Endothelial cell of umbilical vein (primary cell): ENCODE measurements at regions not wholly inside any gene's neighbourhood (a gene's known extent, or its start where the extent isn't known, plus 50 kb on each side); places are given as distances from the start of the nearest gene placed in this dataset.

Source experiments
- BruUV-seq: library from RNA; stranded (reverse); fragments of 400-500 nt; replicated peaks from 2 replicates; lab custom pipeline; 2021; lab: Mats Ljungman, UMichigan
- CTCF ChIA-PET: fragments of 300-600, 350-600 bp; sonication (Branson Sonifier 250); formaldehyde crosslinking; loops from one replicate; lab custom pipeline; 2021; ENCODE audit warnings: antibody characterized with exemption, inconsistent platforms; lab: Charles Lee
- POLR2A ChIA-PET: fragments of 300-600, 350-600 bp; sonication (Branson Sonifier 250); formaldehyde crosslinking; loops from one replicate; lab custom pipeline; 2021; ENCODE audit warnings: antibody characterized with exemption, inconsistent platforms; lab: Charles Lee
- DNase-seq: peaks from one replicate; pipeline ENCODE4 v3.0.0-alpha.2; 2011; ENCODE audit warnings: low read depth, low spot score
- FAIRE-seq: peaks from 2 replicates; lab custom pipeline; 2011; peaks lifted over from hg19 to GRCh38; lab: Jason Lieb, UNC
- H2AFZ ChIP-seq: 2 replicates; pipeline ENCODE4 v1.6.0; 2012; ENCODE audit warnings: low read depth, low read length, control low read depth, inconsistent platforms
- H3K27ac ChIP-seq: 2 replicates; pipeline ENCODE4 v1.5.1; 2011; ENCODE audit warnings: low read depth, mild to moderate bottlenecking, control low read depth, low read length, moderate library complexity; ENCODE audit not compliant: insufficient read depth
- H3K27me3 ChIP-seq, 2 experiments: 2 replicates each; pipeline versions ENCODE4 v1.6.0 to v1.6.1; 2011; ENCODE audit warnings: low read length in 2 of 2, mixed read lengths in 1 of 2; ENCODE audit not compliant: control insufficient read depth in 2 of 2, insufficient read depth in 2 of 2
- H3K36me3 ChIP-seq, 2 experiments: 2 replicates in 1 of 2; 3 replicates in 1 of 2; pipeline ENCODE4 v1.5.1; 2011; ENCODE audit warnings: low read length in 2 of 2, mild to moderate bottlenecking in 1 of 2, moderate library complexity in 1 of 2; ENCODE audit not compliant: control insufficient read depth in 2 of 2, insufficient read depth in 2 of 2; ENCODE audit errors: extremely low read depth in 1 of 2
- H3K4me1 ChIP-seq: 3 replicates; pipeline ENCODE4 v1.5.1; 2011; ENCODE audit warnings: mild to moderate bottlenecking, low read length; ENCODE audit not compliant: control insufficient read depth, insufficient read depth; ENCODE audit errors: extremely low read depth
- H3K4me2 ChIP-seq: 2 replicates; pipeline ENCODE4 v1.6.1; 2011; ENCODE audit warnings: low read length, control low read depth, mixed read lengths; ENCODE audit not compliant: insufficient read depth
- H3K4me3 ChIP-seq, 3 experiments: fragments of 200-600 bp in 1 of 3; sonication (generic), shearing (Covaris generic) in 1 of 3; replicated peaks in 1 of 3; 2 replicates each; pipeline ENCODE4 v1.5.1; 2011 to 2016; ENCODE audit warnings: control low read depth in 3 of 3, low read length in 3 of 3, mild to moderate bottlenecking in 2 of 3, inconsistent platforms in 1 of 3, low read depth in 1 of 3, moderate library complexity in 1 of 3; ENCODE audit not compliant: insufficient read depth in 1 of 3
- H3K79me2 ChIP-seq: 2 replicates; pipeline ENCODE4 v1.6.0; 2012; ENCODE audit warnings: low read length, inconsistent platforms; ENCODE audit not compliant: control insufficient read depth, insufficient read depth
- H3K9ac ChIP-seq: replicated peaks from 2 replicates; pipeline ENCODE3; 2011; ENCODE audit warnings: low read length, control low read depth; ENCODE audit not compliant: insufficient read depth; ENCODE audit errors: extremely low read depth
- H3K9me1 ChIP-seq: replicated peaks from 3 replicates; pipeline ENCODE4 v1.6.0; 2011; ENCODE audit warnings: mild to moderate bottlenecking, low read length; ENCODE audit not compliant: control insufficient read depth, insufficient read depth; ENCODE audit errors: extremely low read depth
- H3K9me3 ChIP-seq: replicated peaks from 2 replicates; pipeline ENCODE4 v1.5.1; 2012; ENCODE audit warnings: low read length, inconsistent platforms; ENCODE audit not compliant: control insufficient read depth, insufficient read depth
- H4K20me1 ChIP-seq: replicated peaks from 2 replicates; pipeline ENCODE3; 2011; ENCODE audit warnings: mild to moderate bottlenecking, low read length; ENCODE audit not compliant: control insufficient read depth, insufficient read depth; ENCODE audit errors: extremely low read depth
- EZH2 ChIP-seq: IDR thresholded peaks from 2 replicates; pipeline ENCODE4 v1.6.1; 2012; ENCODE audit warnings: borderline replicate concordance, low read depth, mild to moderate bottlenecking, moderate library complexity, low read length, inconsistent platforms; ENCODE audit not compliant: severe bottlenecking
- FOS ChIP-seq: IDR thresholded peaks from 2 replicates; pipeline ENCODE4 v1.6.1; 2011; ENCODE audit warnings: mild to moderate bottlenecking, low read length, moderate library complexity, borderline replicate concordance; ENCODE audit not compliant: insufficient read depth
- GATA2 ChIP-seq: IDR thresholded peaks from 2 replicates; pipeline ENCODE4 v1.7.0; 2011; ENCODE audit warnings: low read depth, mild to moderate bottlenecking, moderate library complexity, mixed read lengths, low read length; ENCODE audit not compliant: insufficient read length, insufficient read depth
- JUN ChIP-seq: IDR thresholded peaks from 2 replicates; pipeline ENCODE4 v1.6.1; 2011; ENCODE audit warnings: borderline replicate concordance, low read depth; ENCODE audit not compliant: insufficient read length, insufficient read depth
- MYC ChIP-seq: IDR thresholded peaks from one replicate; pipeline ENCODE4 v1.6.1; 2011; ENCODE audit warnings: mild to moderate bottlenecking, low read depth, low read length
- POLR2A ChIP-seq: IDR thresholded peaks from 2 replicates; pipeline ENCODE4 v1.6.1; 2012; ENCODE audit warnings: low read depth, mild to moderate bottlenecking, control low read depth, low read length
- POLR2AphosphoS5 ChIP-seq: IDR thresholded peaks from 2 replicates; pipeline ENCODE4 v1.6.1; 2012; ENCODE audit warnings: low read depth, mild to moderate bottlenecking, control low read depth, low read length, moderate library complexity; ENCODE audit not compliant: insufficient read depth
- dilution Hi-C: fragments of 300-500 bp; cut with MboI; formaldehyde crosslinking; loops from one replicate; pipeline ENCODE4 v1.15.0; 2019; ENCODE audit warnings: low sequenced_read_pairs; ENCODE audit not compliant: extremely low pct_ligation_motif_present
- intact Hi-C: fragments of 100-400 bp; cut with micrococcal nuclease; formaldehyde crosslinking; loops from one replicate; pipeline ENCODE4 v1.10.0; 2022
- TF ChIP-seq, protein P1 (sequence below): IDR thresholded peaks from 2 replicates; pipeline ENCODE4 v1.6.1; 2011; ENCODE audit not compliant: insufficient read depth, insufficient read length
- TF ChIP-seq, protein P2 (sequence below), 2 donors: IDR thresholded peaks; 1 replicate in 1 of 2; 2 replicates in 1 of 2; pipeline ENCODE4 v1.5.1; 2011; ENCODE audit warnings: low read length in 2 of 2, mild to moderate bottlenecking in 2 of 2, moderate library complexity in 2 of 2, control low read depth in 1 of 2, inconsistent platforms in 1 of 2, low read depth in 1 of 2; ENCODE audit not compliant: insufficient read depth in 1 of 2; ENCODE audit errors: extremely low read depth in 1 of 2

DNA sequence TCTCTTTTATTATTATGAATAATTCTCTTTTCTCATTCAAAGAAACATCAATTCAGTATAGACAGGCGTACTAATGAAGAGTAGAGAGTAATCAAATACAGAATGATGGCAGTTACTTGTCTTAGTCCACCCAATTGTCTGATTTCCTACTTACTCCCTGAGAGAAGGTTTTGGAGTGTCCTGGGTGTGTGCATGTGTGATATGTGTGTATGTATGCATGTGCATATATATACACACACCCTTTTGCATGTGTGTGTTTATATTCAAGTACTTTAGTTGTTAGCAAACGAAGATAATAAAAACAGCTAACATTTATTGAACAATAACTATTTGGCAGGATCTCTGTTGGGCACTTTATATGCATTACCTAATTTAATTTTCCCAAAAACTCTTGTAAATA is 63.2 kb upstream of the CCDC190 start:
- no peaks in the 10 kb centered on the region for H4K20me1 ChIP-seq
- no peaks in the 10 kb centered on the region for H3K27me3 ChIP-seq
- DNase-seq (no peak), FAIRE-seq (no peak)
- no TSS peak for BruUV-seq
- no peaks in the 10 kb centered on the region for H3K9me3 ChIP-seq
- CTCF ChIA-PET = interaction anchor here (1.2 kb wide), 1 partner anchor 46 kb away, joined by 3 read pairs; no protein-coding TSS in a partner anchor
- no peak overlapping the region for H3K9ac ChIP-seq
- peaks cover 12% of the 10 kb centered on the region for H3K4me1 ChIP-seq
- no peak overlapping the region for H3K27ac ChIP-seq
- no peaks in the 10 kb centered on the region for H3K79me2 ChIP-seq
- TF ChIP-seq, protein P1, sequence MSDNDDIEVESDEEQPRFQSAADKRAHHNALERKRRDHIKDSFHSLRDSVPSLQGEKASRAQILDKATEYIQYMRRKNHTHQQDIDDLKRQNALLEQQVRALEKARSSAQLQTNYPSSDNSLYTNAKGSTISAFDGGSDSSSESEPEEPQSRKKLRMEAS = no peak
- TF ChIP-seq, protein P2, sequence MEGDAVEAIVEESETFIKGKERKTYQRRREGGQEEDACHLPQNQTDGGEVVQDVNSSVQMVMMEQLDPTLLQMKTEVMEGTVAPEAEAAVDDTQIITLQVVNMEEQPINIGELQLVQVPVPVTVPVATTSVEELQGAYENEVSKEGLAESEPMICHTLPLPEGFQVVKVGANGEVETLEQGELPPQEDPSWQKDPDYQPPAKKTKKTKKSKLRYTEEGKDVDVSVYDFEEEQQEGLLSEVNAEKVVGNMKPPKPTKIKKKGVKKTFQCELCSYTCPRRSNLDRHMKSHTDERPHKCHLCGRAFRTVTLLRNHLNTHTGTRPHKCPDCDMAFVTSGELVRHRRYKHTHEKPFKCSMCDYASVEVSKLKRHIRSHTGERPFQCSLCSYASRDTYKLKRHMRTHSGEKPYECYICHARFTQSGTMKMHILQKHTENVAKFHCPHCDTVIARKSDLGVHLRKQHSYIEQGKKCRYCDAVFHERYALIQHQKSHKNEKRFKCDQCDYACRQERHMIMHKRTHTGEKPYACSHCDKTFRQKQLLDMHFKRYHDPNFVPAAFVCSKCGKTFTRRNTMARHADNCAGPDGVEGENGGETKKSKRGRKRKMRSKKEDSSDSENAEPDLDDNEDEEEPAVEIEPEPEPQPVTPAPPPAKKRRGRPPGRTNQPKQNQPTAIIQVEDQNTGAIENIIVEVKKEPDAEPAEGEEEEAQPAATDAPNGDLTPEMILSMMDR (IDR thresholded peaks at IDR 0.05; ENCODE audit: extremely low read depth in 1 of 2, insufficient read depth in 1 of 2, low read depth in 1 of 2, low read length in 2 of 2) = no peak
- no peak for TF ChIP-seq EZH2
- no peak for TF ChIP-seq MYC
- TF ChIP-seq GATA2 = no peak
- TF ChIP-seq JUN = no peak
- TF ChIP-seq FOS = no peak
- no peak for TF ChIP-seq POLR2AphosphoS5
- no peak for TF ChIP-seq POLR2A
- dilution Hi-C loops (no loop called here), intact Hi-C loops (no loop called here)
- no peaks in the 10 kb centered on the region for H3K9me1 ChIP-seq
- no peak overlapping the region for H3K4me2 ChIP-seq
- H2AFZ ChIP-seq = no peak overlapping the region
- no peaks in the 10 kb centered on the region for H3K36me3 ChIP-seq
- H3K4me3 ChIP-seq = no peak overlapping the region
- POLR2A ChIA-PET = no interaction called here
